SIG-M5 (cell line): ENCODE measurements at regions not wholly inside any gene's neighbourhood (a gene's known extent, or its start where the extent isn't known, plus 50 kb on each side); places are given as distances from the start of the nearest gene placed in this dataset.

Source experiments
- DNase-seq: peaks from one replicate; lab custom pipeline; 2025; lab: John Stamatoyannopoulos, UW

DNA sequence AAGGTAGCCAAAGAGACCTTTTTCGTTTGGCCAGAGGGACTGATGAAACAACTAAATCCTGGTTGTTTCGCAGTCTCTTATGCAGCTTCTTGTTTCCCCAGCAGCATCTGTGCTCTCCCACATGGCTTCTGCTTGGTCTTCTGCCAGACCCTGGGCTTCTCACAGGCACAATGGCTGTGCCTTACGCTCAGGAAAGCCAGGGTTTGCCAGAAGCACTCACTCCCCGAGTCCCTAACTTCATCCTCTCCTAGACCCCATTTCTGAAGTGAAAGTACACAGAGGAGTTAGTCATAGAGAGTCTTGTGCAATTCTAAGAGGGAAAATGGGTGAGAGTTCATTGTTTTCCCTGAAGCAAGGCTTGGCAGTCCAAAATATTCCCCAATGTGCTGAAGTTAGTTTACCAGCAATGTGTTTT lies 121.7 kb downstream of the EVX1 start:
- no peak for DNase-seq

DNA sequence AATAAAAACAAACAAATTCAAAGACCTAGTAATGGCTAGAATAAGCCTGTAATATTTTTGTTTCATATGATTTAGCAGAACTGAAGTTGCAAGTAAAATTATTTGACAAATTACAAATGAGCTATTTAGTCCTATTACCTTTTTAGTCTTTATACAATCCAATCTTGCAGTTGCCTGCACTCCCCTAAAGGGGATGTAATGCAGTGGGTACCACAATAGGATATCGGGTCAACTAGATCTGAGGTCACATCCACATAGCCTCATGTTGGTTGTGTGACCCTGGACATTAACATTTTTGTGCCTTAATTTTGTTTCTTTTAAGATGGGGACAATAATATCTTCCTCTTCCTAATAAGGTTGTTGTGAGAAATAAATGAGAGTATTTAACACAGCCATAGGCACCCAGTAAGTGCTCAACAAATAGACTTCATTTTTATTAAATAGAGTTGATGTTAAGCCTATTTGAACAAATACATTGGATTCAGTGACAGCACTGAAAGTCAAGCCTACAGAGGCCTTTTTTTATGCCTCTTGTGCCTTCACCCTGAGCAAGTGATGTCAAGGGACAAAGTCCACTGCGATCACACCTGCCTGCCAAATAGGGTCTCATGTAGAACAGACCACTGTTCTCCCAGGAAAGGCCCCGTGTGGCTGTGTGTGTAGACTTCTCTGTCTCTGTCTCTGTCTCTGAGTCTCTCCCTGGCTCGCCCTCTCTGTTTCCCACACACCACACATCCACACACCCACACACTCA lies 124.8 kb downstream of the EVX1 start:
- no peak for DNase-seq

DNA sequence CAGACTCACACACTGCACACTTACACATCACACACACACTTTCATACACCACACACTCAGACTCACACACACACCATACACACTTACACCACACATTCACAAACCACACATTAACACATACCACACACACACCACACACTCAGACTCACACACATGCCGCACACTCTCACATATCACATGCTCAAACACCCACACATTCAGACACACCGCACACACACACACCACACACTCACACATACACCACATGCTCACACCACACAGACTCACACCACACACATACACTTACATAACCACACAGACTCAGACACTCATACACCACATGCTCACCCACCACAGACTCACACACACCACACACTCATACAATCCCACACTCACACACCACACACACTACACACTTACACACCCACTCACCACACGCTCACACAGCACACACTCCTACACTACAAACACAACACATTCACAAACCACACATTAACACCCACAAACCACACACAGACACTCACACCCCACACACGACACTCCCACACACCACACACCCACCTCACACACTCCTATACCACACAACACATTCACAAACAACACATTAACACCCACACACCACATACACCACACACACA lies 125.4 kb downstream of the EVX1 start:
- DNase-seq, result no peak

DNA sequence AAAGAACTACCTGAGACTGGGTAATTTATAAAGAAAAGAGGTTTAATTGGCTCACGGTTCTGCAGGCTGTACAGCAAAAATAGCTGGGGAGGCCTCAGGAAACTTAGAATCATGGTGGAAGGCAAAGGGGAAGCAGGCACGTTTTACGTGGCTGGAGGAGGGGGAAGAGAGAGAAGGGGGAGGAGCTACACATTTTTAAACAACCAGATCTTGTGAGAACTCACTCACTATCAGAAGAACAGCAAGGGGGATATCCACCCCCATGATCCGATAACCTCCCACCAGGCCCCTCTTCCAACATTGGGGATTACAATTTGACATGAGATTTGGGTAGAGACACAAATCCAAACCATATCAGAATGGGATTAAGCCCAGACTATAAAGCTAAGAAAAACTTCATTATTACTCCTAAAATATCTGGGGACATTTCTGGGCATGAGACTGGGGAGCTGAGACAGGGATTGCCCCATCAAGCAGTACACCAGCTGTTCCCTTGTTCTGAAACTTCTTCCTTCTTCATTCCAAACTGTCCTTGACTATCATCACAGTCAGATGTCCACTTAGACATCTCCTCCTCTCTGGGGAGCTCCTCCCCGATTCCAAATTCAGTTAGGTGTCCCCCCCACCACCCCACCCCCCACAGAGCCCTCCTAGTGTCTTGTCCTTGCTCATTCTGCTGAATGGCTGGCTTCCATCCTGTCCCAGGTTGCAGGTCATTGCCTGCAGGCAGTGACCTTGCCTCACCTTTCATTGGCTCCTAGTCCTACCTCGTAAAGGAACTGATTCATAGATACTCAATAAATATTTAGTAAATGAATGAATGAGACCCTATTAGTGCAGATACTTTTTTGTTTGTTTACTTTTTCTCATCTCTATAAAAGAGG lies 132.6 kb downstream of the EVX1 start:
- no peak for DNase-seq

DNA sequence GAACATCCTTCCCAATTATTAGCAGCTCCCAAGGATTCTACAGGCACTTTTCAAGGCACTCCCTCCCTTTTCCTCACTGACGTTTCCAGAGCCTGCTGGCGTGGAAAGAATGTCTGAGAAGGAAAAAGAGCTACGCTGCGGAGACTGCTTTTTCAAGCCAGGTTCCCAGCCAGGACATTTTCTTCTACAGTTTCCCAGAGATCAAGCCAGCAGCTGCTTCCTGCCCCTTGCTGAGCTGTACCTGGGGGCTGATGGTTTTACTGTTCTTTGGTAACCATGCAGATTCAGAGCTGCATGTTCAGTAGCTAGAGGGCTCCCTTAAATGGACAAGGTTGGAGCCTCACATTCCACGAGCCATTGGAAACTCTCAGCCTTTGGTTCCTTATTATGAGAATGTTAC lies 133.4 kb downstream of the EVX1 start:
- no peak for DNase-seq

DNA sequence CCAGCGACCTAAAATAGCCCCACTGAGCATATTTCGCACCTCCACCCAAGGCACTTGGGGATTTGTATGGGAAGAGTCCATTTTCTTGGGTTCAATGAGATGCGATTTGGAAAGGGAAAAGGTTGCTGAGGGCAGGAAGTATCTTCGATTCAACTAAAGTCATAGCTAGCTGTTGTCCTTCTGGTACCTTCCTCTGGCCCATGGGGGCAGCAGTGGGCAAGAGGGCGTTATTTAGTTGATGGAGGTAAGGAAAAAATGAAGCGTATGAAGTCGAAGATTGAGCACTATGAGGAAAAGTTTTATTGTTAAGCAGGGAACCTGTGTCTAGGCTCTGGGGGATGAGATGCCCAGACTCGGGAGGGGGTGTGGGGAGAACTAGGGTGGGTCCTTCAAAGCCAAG lies 135.4 kb downstream of the EVX1 start:
- no peak for DNase-seq

DNA sequence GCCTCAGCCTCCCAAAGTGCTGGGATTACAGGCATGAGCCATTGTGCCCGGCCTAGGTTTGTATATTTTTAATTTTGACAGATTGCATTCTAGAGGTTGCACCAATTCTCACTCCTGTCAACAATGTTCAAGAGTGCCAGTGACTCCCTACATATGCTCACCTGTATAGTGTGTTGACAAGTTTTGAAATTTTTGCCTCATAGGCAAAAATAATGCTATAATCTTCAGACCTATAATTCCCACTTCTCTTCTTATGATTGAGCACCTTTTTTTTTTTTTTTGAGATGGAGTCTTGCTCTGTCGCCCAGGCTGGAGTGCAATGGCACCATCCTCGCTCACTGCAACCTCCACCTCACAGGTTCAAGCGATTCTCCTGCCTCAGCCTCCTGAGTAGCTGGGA lies 139.7 kb downstream of the EVX1 start:
- DNase-seq, result no peak

DNA sequence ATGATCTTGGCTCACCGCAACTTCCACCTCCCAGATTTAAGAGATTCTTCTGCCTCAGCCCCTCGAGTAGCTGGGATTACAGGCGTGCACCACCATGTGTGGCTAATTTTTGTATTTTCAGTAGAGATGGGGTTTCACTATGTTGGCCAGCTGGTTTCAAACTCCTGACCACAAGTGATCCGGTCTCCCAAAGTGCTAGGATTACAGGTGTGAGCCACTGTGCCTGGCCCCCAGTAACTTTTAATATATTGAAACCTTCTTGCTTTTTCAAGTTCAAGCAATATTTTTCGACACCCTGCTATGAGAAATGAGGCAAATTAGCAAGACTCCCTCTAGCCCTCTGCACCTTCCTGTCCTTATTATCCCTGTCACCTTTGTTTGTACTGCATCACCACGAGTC lies 144.0 kb downstream of the EVX1 start:
- no peak for DNase-seq

DNA sequence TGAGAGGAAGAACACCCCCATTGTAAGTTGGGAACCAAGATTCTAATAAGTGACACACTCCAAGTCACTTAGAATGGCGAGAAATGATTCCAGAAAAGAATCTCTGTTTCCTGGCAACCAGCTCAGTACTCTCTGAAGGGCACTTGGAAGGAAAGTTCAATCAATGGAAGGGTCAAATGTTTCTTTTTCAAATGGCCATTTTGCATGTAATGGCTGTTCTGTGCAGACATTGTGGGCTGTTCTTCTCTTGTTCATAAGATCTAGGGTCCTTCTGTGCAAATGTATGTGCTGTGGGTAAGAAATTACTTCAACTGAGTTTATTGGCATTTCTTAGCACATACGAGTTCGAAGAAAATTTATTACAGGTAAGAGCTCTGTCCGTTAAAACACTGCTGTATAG lies 145.3 kb downstream of the EVX1 start:
- no peak for DNase-seq

DNA sequence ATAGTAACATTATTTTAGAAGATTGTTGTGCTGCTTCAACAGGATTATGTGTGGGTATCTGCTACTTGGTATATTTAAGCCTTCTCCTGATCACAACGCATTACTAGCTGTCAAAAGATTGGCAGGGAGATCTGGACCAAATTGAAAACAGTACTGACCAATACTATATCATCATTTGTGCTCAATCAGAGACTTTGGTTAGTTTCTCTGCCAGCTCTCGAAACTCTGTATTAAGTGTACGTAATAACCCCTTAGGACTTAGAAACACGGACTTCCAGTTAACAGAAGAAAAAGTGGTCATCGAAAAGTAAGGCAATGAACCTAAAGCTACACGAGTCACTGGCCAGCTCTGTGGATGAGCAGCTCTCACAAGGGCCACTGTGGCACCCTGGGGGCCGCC lies 146.0 kb downstream of the EVX1 start:
- DNase-seq, result no peak

DNA sequence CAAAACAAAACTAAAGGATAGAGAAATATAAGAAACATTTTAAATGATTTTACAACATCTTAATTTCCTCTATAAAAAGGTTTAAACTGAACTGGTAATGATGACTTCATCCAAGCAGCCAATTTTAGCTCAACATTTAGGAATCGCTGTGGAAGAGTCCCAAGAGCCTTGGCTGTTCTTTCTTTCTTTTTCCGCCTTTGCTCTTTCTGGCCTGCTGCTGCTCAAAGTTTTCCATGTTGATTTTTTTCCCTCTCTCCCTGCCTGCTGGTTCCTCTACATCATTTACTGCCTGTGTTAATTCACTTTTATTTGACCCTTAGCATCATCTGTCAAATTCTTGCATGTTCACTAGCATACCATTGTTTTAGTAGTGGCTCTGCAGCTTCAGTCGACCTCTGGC lies 146.9 kb downstream of the EVX1 start:
- no peak for DNase-seq

DNA sequence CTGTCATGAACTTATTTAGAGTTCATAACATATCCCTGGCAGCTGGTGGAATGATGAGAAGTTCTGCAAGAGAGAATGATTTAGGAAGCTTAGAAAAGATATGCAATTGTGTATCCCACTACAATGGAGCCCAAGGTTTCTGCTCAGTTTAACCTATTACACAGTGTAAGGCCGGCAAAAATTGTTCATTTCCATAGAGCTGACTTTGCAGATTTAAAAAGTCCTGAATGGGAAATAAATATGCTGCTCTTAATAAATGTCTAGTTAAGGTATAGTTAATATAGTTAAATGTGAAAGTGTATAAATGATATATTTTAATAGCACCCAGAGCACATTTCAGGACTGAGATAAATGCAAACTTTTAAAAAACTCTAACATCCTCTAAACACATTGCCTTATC lies 149.9 kb downstream of the EVX1 start:
- no peak for DNase-seq

DNA sequence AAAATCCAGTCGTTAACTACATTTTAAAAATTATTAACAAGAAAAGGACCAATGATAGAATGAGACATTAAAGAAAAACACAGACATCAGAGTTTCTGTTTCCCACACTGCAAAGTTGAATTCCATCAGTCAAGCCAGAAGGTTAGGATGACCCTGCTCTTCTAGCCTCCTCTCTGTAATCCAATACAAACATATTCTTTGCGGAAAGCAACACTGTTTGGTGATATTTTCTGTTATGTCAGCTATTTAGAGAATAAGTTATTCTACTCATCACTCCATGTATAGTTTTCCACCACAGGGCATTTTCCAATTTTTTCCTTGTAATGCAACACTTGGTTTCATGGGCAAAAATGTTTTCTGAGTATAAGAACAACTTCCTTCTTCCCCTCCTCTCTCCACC lies 152.3 kb downstream of the EVX1 start:
- DNase-seq, result no peak

DNA sequence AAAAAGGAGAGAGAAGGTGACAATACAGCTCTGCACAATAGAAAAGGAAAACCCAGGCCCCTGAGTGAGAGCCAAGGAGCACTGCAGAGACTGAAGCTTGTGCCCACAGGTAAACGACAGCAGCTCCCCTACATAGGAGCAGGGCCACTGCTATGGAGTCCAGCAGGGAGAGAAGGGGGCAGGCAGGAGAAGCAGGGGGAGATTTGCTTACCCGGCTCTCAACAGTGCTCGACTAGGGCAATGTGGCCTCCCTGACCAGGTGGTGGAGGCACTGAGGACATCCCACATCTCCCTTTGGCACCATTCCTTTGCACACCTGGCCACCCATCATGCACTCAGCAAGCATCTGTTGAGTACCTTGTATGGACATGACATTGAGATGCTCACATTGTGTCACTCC lies 153.0 kb downstream of the EVX1 start:
- no peak for DNase-seq

DNA sequence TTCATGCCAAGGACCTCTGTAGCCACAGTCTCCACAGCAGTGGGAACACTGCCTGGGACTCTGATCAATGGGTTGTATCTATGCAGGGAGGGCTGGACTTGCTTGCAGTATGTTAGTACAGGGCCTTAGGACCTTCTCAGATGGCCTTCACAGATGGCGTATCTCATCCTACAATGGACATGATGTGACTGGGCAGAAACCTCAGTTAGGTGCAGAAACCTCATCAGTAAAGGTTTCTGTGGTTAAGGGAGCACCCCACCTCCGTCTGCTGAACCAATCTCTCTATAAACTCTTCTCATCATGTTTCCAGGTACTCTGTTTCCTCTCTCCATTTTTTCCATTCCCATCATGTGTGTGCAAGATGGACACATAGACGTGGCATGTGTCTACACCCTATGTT lies 154.9 kb downstream of the EVX1 start:
- DNase-seq, result no peak

DNA sequence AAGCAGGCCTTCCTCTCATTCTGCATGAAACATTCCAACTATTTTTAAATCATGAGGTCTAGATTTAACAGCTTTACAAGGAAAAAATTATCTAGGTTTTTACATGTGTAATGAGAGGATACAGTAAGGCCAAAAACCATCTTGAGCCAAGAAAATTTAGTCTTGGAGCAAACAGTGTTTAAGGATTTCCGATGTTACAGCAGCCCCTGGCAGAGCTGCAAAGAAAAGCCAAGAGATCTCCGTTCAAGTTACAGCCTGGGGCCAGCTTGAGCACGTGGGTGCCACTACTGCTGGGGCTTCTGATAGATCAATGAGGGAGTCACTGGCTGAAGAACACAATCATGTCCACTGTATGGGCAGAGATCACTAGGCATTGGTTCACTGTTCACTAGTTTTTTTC lies 156.2 kb downstream of the EVX1 start:
- DNase-seq, result no peak

DNA sequence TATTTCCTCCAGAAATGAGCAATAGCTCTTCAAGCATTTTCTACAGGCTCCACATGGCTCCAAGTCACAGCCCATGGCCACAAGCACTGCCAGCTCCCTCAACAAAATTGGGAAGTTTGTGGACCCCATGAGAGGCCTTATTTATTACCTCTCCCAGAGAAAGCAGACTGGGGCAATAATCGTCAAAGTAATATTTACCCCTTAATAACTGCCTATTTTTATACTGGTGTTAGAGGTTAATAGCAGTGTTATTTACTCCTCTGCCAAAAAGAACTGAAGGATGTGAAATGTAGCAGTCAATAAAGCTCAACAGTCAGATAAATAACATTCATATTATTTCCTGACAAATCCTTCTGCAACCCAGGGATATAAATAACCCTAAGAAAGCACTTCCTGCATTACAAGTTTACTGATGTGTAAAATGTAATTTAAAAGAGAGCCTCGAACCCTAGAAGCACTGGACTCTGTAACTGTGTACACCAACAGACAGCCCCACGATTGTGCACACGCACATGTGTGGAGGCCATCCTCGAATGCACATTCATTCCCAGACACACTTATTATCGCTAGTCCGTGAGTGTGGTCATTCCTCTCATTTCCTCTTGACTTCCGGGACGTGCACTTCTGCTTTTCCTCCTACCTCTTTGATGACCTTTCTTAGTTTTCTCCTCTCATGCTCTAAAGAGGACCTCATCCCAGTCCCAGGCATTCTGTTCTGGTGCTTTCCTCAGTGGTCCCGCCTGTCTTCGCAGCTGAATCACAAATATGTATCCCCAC lies 157.4 kb downstream of the EVX1 start:
- DNase-seq, result no peak

DNA sequence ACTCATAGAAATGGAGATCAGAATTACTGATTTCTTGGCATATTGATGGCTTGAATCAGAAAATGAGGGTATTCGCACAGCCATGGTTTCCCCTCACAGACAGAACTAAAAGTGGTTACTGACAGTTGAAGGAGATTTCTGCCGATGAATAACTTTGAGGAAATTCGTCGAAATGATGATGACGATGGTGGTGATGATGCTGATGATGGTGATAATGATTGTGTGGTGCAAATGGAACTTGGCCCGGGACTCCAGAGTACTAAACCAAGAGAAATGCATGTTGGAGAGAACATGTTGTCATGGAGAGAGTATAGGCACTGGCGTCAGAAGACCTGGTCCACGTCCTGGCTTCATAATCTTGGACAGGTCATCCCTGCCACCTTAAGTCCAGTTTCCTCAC lies 163.2 kb downstream of the EVX1 start:
- no peak for DNase-seq

DNA sequence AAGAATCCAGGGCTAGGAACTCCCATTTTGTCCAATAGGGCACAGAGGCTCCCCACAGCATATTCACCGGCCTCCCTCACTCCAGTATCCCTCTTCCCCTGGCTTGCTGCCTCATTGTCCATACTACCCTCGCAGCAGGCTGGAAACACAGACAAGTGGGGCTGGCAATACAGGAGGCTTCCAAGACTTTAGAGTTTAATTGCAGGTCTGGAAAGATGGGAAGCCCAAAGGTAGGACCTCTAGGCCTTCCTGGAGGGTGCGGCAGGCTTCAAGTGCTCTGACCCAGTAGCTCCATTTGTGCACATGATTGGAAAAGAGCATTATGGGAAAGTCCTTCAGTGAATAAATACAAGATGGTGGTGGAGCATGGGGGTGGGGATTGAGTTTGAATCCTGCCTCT lies 166.7 kb downstream of the EVX1 start:
- no peak for DNase-seq

DNA sequence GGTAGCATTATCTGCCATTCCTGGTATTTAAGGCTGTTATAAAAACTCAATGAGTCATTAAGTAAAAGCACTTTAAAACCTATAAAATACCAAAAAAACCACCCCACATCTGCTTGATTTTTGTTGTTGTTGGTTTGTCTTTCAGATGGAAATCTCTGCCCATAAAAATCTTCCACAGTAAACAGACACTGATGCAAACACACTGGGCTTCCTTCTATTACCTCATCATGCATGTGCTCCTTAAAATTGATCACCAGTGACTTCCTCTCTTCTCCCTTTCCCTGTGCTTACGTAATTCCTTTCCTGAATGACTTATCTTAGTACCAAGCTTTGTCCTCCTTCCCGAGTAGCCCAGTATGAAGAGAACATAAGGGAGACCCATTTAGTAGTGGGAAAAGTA lies 167.2 kb downstream of the EVX1 start:
- DNase-seq, result no peak

DNA sequence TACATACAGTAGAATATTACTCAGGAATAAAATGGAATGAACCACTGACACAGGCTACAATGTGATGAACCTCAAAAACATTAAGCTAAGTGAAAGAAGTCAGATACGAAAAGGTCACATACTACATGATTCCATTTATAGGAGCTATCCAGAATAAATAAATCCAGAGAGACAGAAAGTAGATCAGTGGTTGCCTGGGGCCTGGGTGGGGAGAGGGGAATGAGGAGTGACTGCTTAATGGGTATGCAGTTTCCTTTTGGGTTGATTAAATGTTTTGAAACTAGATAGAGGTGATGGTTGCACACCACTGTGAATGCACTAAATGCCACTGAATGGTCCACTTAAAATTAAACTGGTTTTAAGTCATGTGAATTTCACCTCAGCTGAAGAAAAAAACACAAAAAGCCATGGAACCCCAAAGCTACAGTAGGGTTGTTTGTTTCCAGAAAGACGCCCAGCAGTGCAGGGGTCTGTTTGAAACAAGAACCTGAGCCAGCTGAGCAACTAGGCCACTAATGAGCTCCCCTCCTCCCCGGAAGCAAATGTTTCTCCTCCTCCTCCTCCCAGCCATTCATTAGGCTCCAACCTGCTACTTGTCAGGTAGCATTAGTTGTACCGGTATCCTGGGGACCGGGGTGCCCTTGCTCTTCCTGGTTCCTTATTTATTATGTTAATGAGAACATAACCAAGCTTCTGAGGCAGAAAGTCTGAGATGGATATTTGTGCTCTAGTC lies 168.4 kb downstream of the EVX1 start:
- DNase-seq, result no peak

DNA sequence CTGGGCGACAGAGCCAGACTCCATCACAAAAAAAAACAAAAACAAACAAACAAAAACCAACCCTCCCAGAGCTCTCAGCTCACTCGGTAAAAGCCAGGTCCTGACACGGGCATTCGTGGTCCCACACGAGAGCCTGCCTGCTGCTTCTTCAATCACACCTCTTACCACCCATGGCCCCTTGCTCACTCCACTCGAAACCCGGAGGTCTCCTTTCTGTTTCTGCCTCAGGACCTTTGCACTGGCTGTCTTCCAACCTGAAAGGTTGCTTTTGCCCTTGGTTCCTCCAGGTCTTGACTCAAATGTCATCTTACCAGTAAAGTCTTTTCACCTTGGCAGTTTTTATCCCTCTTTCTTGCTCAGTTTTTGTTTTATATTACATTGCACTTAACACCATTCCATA lies 169.6 kb downstream of the EVX1 start:
- no peak for DNase-seq
